Breast epithelium (tissue), 4 donors: ENCODE measurements at regions not wholly inside any gene's neighbourhood (a gene's known extent, or its start where the extent isn't known, plus 50 kb on each side); places are given as distances from the start of the nearest gene placed in this dataset.

Experiments
- DNase-seq, 2 donors: peaks; one replicate each; pipeline ENCODE4 v3.0.0-alpha.2; 2019; ENCODE audit warnings: low spot score in 2 of 2
- H3K27ac ChIP-seq, 2 donors: fragments of 200-600 bp; sonication (generic) in 1 of 2; one replicate each; pipeline ENCODE4 v1.5.1; 2016 to 2019; ENCODE audit warnings: mild to moderate bottlenecking in 1 of 2
- H3K27me3 ChIP-seq, 2 donors: fragments of 200-600 bp; sonication (generic) in 1 of 2; one replicate each; pipeline versions ENCODE4 v1.5.1 to v1.6.0; 2017 to 2019; ENCODE audit warnings: control low read depth in 1 of 2, mild to moderate bottlenecking in 1 of 2
- H3K36me3 ChIP-seq: fragments of 200-600 bp; one replicate; pipeline ENCODE4 v1.5.1; 2019
- H3K4me1 ChIP-seq, 2 donors: fragments of 200-600 bp; sonication (generic); one replicate each; pipeline ENCODE4 v1.5.1; 2016 to 2019; ENCODE audit warnings: control low read depth in 1 of 2
- H3K4me3 ChIP-seq, 3 donors: fragments of 200-600 bp; sonication (generic); 1 replicate in 2 of 3; 2 replicates in 1 of 3; pipeline ENCODE4 v1.5.1; 2016 to 2019; ENCODE audit warnings: mild to moderate bottlenecking in 3 of 3, moderate library complexity in 2 of 3
- H3K9me3 ChIP-seq, 2 donors: fragments of 200-600 bp; sonication (generic) in 1 of 2; one replicate each; pipeline ENCODE4 v1.5.1; 2016 to 2019; ENCODE audit warnings: control low read depth in 1 of 2
- POLR2A ChIP-seq: fragments of 450-650 bp; IDR thresholded peaks from one replicate; pipeline ENCODE4 v1.6.1; 2016; ENCODE audit warnings: antibody characterized with exemption, mild to moderate bottlenecking, moderate library complexity
- POLR2AphosphoS5 ChIP-seq, 3 donors: sonication (generic); formaldehyde crosslinking; IDR thresholded peaks; one replicate each; pipeline ENCODE4 v1.6.1; 2017; ENCODE audit warnings: antibody characterized with exemption in 3 of 3
- intact Hi-C: fragments of 100-400 bp; cut with DNase I; formaldehyde crosslinking; loops from one replicate; pipeline ENCODE4 v1.15.1; 2023; ENCODE audit warnings: low total_unique reads
- TF ChIP-seq, protein P1 (sequence below), 3 donors: fragments of 450-650 bp; IDR thresholded peaks; one replicate each; pipeline ENCODE4 v1.5.1; 2016 to 2017; ENCODE audit warnings: antibody characterized with exemption in 3 of 3, mild to moderate bottlenecking in 3 of 3, moderate library complexity in 3 of 3

DNA sequence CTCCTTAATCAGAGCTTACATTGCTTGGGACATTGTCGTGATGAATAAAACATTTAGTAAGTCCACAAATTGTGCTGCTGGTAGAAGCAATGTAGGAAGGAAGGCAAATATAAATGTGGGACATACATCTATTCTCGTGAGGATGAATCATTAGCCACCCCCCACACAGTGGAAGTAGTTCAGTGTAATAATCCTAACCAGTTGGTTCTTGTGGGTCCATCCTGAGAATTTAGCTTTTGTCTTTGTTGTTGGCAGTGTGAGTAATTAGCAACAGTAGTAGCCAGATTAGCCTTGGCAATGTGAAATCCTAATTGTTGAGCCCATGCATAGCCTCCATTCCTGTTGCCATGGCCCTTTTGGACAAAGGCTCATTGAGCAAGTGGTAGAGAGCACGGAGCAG lies 532.1 kb downstream of the FBXO15 start:
- no peak for DNase-seq
- Histone ChIP-seq H3K4me1 (no peaks in the 10 kb centered on the region), H3K36me3 (no peaks in the 10 kb centered on the region), H3K27me3 (no peaks in the 10 kb centered on the region), H3K27ac (no peak overlapping the region), H3K4me3 (no peak overlapping the region), H3K9me3 (no peaks in the 10 kb centered on the region)
- intact Hi-C loops: no loop called here
- TF ChIP-seq POLR2AphosphoS5 (IDR thresholded peaks at IDR 0.05): no peak
- TF ChIP-seq, protein P1, sequence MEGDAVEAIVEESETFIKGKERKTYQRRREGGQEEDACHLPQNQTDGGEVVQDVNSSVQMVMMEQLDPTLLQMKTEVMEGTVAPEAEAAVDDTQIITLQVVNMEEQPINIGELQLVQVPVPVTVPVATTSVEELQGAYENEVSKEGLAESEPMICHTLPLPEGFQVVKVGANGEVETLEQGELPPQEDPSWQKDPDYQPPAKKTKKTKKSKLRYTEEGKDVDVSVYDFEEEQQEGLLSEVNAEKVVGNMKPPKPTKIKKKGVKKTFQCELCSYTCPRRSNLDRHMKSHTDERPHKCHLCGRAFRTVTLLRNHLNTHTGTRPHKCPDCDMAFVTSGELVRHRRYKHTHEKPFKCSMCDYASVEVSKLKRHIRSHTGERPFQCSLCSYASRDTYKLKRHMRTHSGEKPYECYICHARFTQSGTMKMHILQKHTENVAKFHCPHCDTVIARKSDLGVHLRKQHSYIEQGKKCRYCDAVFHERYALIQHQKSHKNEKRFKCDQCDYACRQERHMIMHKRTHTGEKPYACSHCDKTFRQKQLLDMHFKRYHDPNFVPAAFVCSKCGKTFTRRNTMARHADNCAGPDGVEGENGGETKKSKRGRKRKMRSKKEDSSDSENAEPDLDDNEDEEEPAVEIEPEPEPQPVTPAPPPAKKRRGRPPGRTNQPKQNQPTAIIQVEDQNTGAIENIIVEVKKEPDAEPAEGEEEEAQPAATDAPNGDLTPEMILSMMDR (IDR thresholded peaks at IDR 0.05): no peak
- TF ChIP-seq POLR2A: no peak

DNA sequence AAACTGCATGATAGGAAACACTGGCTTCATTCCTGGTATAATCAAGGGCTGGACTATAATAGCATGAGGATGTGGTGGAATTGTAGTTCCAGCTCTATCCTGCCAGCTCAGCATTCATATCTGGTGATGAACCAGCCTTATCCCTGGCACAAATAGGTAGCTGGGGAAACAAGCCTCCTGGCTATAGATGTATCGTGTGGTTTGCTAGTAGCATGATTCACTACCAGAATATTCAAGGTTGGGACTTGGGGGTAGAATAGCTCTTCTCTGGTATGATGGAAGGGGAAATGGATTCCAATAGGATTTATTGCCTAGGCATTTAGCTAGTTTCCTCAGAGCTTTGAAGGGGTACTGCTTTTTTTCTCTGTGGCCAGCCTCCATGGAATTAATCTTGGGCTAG lies 532.8 kb downstream of the FBXO15 start:
- TF ChIP-seq POLR2AphosphoS5 (IDR thresholded peaks at IDR 0.05) (no peak), POLR2A (no peak)
- TF ChIP-seq, protein P1 (IDR thresholded peaks at IDR 0.05): no peak
- no peak overlapping the region for H3K27ac ChIP-seq
- no peaks in the 10 kb centered on the region for H3K9me3 ChIP-seq

DNA sequence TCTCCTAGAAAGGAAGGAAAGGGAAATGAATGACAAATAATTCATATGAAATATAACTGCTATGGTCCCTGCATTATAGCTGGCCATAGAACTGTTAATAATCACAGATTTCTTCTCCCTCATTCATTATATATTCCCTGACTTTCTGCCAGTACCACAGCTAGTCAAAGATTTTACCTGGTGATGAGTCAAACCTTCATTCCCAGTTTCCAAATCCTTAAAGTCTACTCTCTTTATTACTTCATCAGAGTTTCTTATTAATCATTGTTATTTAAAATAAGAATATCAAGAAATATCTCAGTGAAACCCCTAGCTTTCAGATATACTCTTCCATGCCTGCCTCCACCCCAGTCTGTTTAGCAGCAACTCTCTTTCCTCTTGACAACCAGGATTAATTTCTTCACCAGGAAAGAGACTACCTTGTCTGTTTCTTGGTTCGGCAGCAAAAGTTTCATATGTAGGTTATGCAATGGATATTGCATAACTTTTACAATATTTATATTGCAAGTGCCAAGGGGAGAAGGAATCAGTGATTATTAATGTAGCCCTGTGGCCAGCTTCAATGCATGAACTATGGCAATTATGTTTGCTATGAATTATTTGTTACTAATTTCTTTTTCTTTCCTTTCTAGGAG lies 533.8 kb downstream of the FBXO15 start:
- no peaks in the 10 kb centered on the region for H3K4me1 ChIP-seq
- no peaks in the 10 kb centered on the region for H3K27me3 ChIP-seq
- H3K4me3 ChIP-seq: no peak overlapping the region
- no peak for DNase-seq
- H3K27ac ChIP-seq: no peak overlapping the region
- no peaks in the 10 kb centered on the region for H3K36me3 ChIP-seq
- intact Hi-C loops: no loop called here
- no peaks in the 10 kb centered on the region for H3K9me3 ChIP-seq
- no peak for TF ChIP-seq POLR2AphosphoS5 (IDR thresholded peaks at IDR 0.05)
- no peak for TF ChIP-seq POLR2A
- TF ChIP-seq, protein P1 (IDR thresholded peaks at IDR 0.05): no peak

More for the DNA sequence above, 532.8 kb downstream of the FBXO15 start:
- intact Hi-C loops: no loop called here
- Histone ChIP-seq H3K36me3 (no peaks in the 10 kb centered on the region), H3K4me3 (no peak overlapping the region), H3K4me1 (no peaks in the 10 kb centered on the region), H3K27me3 (no peaks in the 10 kb centered on the region)
- DNase-seq: no peak

DNA sequence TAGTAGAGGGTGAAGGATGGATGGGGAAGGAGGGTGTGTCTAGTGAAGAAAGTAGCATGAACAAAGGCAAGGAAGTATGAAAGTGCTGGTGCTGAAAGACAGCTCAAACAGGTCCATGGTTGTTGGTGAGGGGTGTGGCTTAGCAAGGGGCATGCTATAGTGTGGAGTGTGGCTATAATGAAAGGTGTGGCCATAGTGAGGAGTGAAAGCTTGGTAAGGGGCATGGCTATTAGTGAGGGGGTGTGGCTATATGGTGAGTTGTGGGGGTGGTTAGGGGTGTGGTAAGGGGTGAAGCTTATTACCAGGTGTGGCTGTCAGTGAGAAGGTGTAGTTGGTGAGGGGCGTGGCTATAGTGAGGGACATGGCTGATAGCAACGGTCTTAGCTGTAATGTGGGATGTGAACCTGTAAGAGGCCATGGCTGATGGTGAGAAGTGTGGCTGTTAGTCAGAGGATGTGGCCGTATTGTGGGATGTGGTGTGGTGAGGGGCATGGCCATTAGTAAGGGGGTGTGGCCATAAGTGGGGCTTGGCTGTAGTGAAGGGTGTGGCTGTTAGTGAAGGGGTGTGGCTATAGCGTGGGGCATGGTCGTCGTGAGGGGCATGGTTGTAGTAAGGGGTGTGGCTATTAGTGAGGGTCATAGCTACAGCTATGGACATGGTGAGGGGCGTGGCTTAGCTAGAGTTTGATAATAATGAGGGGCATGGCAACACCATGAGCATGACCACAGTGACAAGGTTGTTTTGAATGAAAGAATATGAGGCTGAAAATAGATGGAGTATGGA lies 549.6 kb downstream of the FBXO15 start:
- intact Hi-C loops: loop anchor here (10.0 kb wide), 1 partner anchor 1397 kb away; no protein-coding TSS in a partner anchor
- Histone ChIP-seq H3K36me3 (no peaks in the 10 kb centered on the region), H3K27me3 (no peaks in the 10 kb centered on the region), H3K4me3 (no peak overlapping the region), H3K27ac (no peak overlapping the region), H3K9me3 (no peaks in the 10 kb centered on the region), H3K4me1 (no peaks in the 10 kb centered on the region)
- no peak for DNase-seq
- no peak for TF ChIP-seq POLR2AphosphoS5 (IDR thresholded peaks at IDR 0.05)

DNA sequence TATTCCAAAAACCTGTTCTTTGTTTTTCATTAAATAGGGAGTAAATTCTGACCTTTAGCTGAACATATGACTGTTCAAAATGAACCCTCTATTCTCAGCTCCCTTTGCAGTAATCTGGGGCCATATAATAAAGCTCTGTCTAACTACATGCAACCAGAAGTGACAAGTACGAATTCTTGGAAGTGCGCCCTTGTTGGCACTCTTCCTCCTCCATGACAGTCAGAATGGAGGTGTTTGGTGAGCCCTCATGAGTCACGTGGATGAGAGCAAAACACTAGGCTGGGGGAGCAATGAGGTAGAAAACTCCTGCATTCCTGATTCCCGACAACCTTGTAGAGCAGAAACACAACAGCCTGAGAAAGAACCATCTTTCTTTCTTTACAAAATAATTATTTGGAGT lies 552.9 kb downstream of the FBXO15 start:
- TF ChIP-seq POLR2AphosphoS5 (IDR thresholded peaks at IDR 0.05): no peak
- TF ChIP-seq, protein P1 (IDR thresholded peaks at IDR 0.05): no peak
- no peak for TF ChIP-seq POLR2A
- Histone ChIP-seq H3K27ac (no peak overlapping the region), H3K36me3 (no peaks in the 10 kb centered on the region), H3K4me3 (no peak overlapping the region), H3K27me3 (no peaks in the 10 kb centered on the region), H3K4me1 (no peaks in the 10 kb centered on the region), H3K9me3 (no peaks in the 10 kb centered on the region)
- intact Hi-C loops: loop anchor here (10.0 kb wide), 1 partner anchor 1400 kb away; no protein-coding TSS in a partner anchor
- DNase-seq: no peak
